HEK293 (cell line): ENCODE measurements at regions not wholly inside any gene's neighbourhood (a gene's known extent, or its start where the extent isn't known, plus 50 kb on each side); places are given as distances from the start of the nearest gene placed in this dataset.

Experiments used
- CTCF ChIA-PET: fragments of 350-600 bp; formaldehyde crosslinking; extraction: SDS; loops from one replicate; lab custom pipeline; 2021; ENCODE audit warnings: antibody characterized with exemption; lab: Yijun Ruan, JAX
- POLR2A ChIA-PET: fragments of 300-600 bp; formaldehyde crosslinking; extraction: SDS; loops from one replicate; lab custom pipeline; 2020; ENCODE audit warnings: antibody characterized with exemption, inconsistent platforms; lab: Yijun Ruan, JAX
- H3K27ac ChIP-seq: fragments of 200-500 bp; sonication (Bioruptor generic); 2 replicates; pipeline ENCODE4 v1.5.1; 2014; ENCODE audit warnings: low read depth, low read length, control low read depth, inconsistent platforms; ENCODE audit errors: extremely low read depth
- H3K36me3 ChIP-seq, 2 experiments: fragments of 200-500 bp in 1 of 2; sonication (Bioruptor generic) in 1 of 2; 1 replicate in 1 of 2; 2 replicates in 1 of 2; pipeline ENCODE4 v1.5.1; 2014 to 2017; ENCODE audit warnings: inconsistent platforms in 2 of 2, low read length in 2 of 2; ENCODE audit not compliant: control insufficient read depth in 2 of 2, insufficient read depth in 1 of 2
- H3K4me1 ChIP-seq: fragments of 200-500 bp; sonication (Bioruptor generic); 2 replicates; pipeline ENCODE4 v1.5.1; 2014; ENCODE audit warnings: mild to moderate bottlenecking, low read length, inconsistent platforms; ENCODE audit not compliant: control insufficient read depth, insufficient read depth
- H3K4me3 ChIP-seq: 2 replicates; pipeline ENCODE4 v1.5.1; 2011; ENCODE audit warnings: low read depth, mild to moderate bottlenecking, control low read depth, low read length, moderate library complexity
- H3K9me3 ChIP-seq: fragments of 200-500 bp; sonication (Bioruptor generic); 2 replicates; pipeline ENCODE4 v1.5.1; 2014; ENCODE audit warnings: low read depth, low read length, inconsistent platforms; ENCODE audit not compliant: control insufficient read depth, insufficient read depth
- BCL11A ChIP-seq: fragments of 450-650 bp; formaldehyde crosslinking; IDR thresholded peaks from 2 replicates; pipeline ENCODE4 v1.5.1; 2016; ENCODE audit warnings: low read depth, missing biosample characterization, missing genetic modification characterization
- ELK4 ChIP-seq: IDR thresholded peaks from 2 replicates; pipeline ENCODE4 v1.6.1; 2011; ENCODE audit warnings: mild to moderate bottlenecking, low read depth, low read length, borderline replicate concordance
- FEZF1 ChIP-seq: fragments of 450-650 bp; formaldehyde crosslinking; IDR thresholded peaks from 2 replicates; pipeline ENCODE4 v1.5.1; 2016; ENCODE audit warnings: missing biosample characterization, missing genetic modification characterization
- GLI2 ChIP-seq: fragments of 450-650 bp; formaldehyde crosslinking; IDR thresholded peaks from 2 replicates; pipeline ENCODE4; 2017; ENCODE audit warnings: missing biosample characterization, missing genetic modification characterization, low read depth, borderline replicate concordance
- GLI4 ChIP-seq: fragments of 450-650 bp; formaldehyde crosslinking; IDR thresholded peaks from 2 replicates; pipeline ENCODE4 v1.5.1; 2016; ENCODE audit warnings: missing biosample characterization, missing genetic modification characterization
- HOXD13 ChIP-seq: sonication (generic); formaldehyde crosslinking; IDR thresholded peaks from 2 replicates; pipeline ENCODE4 v1.8.0; 2022; ENCODE audit warnings: missing genetic modification reagents, borderline replicate concordance
- IKZF3 ChIP-seq: fragments of 450-650 bp; IDR thresholded peaks from 2 replicates; pipeline ENCODE4 v1.5.0; 2018; ENCODE audit warnings: missing biosample characterization, mild to moderate bottlenecking, missing genetic modification characterization, moderate library complexity
- INSM2 ChIP-seq: fragments of 450-650 bp; formaldehyde crosslinking; IDR thresholded peaks from 2 replicates; pipeline ENCODE4 v1.5.1; 2016; ENCODE audit warnings: missing biosample characterization, missing genetic modification characterization
- KLF17 ChIP-seq: fragments of 450-650 bp; formaldehyde crosslinking; IDR thresholded peaks from 2 replicates; pipeline ENCODE4 v1.5.1; 2016; ENCODE audit warnings: missing biosample characterization, missing genetic modification characterization
- OSR2 ChIP-seq: fragments of 450-650 bp; formaldehyde crosslinking; IDR thresholded peaks from 2 replicates; pipeline ENCODE4 v1.5.1; 2016; ENCODE audit warnings: missing biosample characterization, missing genetic modification characterization
- OVOL3 ChIP-seq: fragments of 450-650 bp; formaldehyde crosslinking; IDR thresholded peaks from 2 replicates; pipeline ENCODE4 v1.5.1; 2016; ENCODE audit warnings: missing biosample characterization, missing genetic modification characterization
- PRDM4 ChIP-seq: fragments of 450-650 bp; formaldehyde crosslinking; IDR thresholded peaks from 2 replicates; pipeline ENCODE4 v1.5.1; 2017; ENCODE audit warnings: missing biosample characterization, missing genetic modification characterization
- SCRT1 ChIP-seq: fragments of 450-650 bp; formaldehyde crosslinking; IDR thresholded peaks from 2 replicates; pipeline ENCODE4 v1.5.1; 2016; ENCODE audit warnings: missing biosample characterization, missing genetic modification characterization, borderline replicate concordance
- SETDB1 ChIP-seq: IDR thresholded peaks from one replicate; pipeline ENCODE4 v1.6.1; 2017; ENCODE audit warnings: mild to moderate bottlenecking, low read length, moderate library complexity, mixed read lengths; ENCODE audit not compliant: insufficient read length
- ZBTB1 ChIP-seq: fragments of 450-650 bp; formaldehyde crosslinking; IDR thresholded peaks from 2 replicates; pipeline ENCODE4 v1.5.1; 2016; ENCODE audit warnings: missing biosample characterization, missing genetic modification characterization
- ZBTB17 ChIP-seq: fragments of 450-650 bp; formaldehyde crosslinking; IDR thresholded peaks from 2 replicates; pipeline ENCODE4 v1.5.1; 2016; ENCODE audit warnings: missing biosample characterization, missing genetic modification characterization
- ZBTB6 ChIP-seq: fragments of 450-650 bp; formaldehyde crosslinking; IDR thresholded peaks from 2 replicates; pipeline ENCODE4 v1.5.1; 2017; ENCODE audit warnings: missing biosample characterization, missing genetic modification characterization
- ZEB2 ChIP-seq: fragments of 450-650 bp; formaldehyde crosslinking; IDR thresholded peaks from 2 replicates; pipeline ENCODE4 v1.5.1; 2016; ENCODE audit warnings: missing biosample characterization, missing genetic modification characterization
- ZNF18 ChIP-seq: fragments of 450-650 bp; formaldehyde crosslinking; IDR thresholded peaks from 2 replicates; pipeline ENCODE4 v1.5.1; 2016; ENCODE audit warnings: missing biosample characterization, missing genetic modification characterization
- ZNF366 ChIP-seq: fragments of 450-650 bp; formaldehyde crosslinking; conservative IDR thresholded peaks from 2 replicates; pipeline ENCODE4 v1.5.1; 2016; ENCODE audit warnings: missing biosample characterization, missing genetic modification characterization
- ZNF561 ChIP-seq: fragments of 450-650 bp; IDR thresholded peaks from 2 replicates; pipeline ENCODE4 v1.5.1; 2018; ENCODE audit warnings: missing biosample characterization, missing genetic modification characterization, borderline replicate concordance
- ZNF600 ChIP-seq: fragments of 450-650 bp; formaldehyde crosslinking; IDR thresholded peaks from 2 replicates; pipeline ENCODE4 v1.5.1; 2016; ENCODE audit warnings: missing biosample characterization, missing genetic modification characterization
- ZNF629 ChIP-seq: fragments of 450-650 bp; formaldehyde crosslinking; IDR thresholded peaks from 2 replicates; pipeline ENCODE4 v1.5.1; 2017; ENCODE audit warnings: missing biosample characterization, missing genetic modification characterization
- ZNF791 ChIP-seq: fragments of 450-650 bp; formaldehyde crosslinking; IDR thresholded peaks from 2 replicates; pipeline ENCODE4 v1.5.1; 2016; ENCODE audit warnings: missing biosample characterization, missing genetic modification characterization
- ZNF843 ChIP-seq: fragments of 450-650 bp; formaldehyde crosslinking; IDR thresholded peaks from 2 replicates; pipeline ENCODE4 v1.5.1; 2016; ENCODE audit warnings: missing biosample characterization, missing genetic modification characterization
- ZSCAN23 ChIP-seq: fragments of 450-650 bp; formaldehyde crosslinking; IDR thresholded peaks from 2 replicates; pipeline ENCODE4 v1.5.1; 2016; ENCODE audit warnings: missing biosample characterization, missing genetic modification characterization
- ZSCAN30 ChIP-seq: fragments of 450-650 bp; IDR thresholded peaks from 2 replicates; pipeline ENCODE4 v1.5.1; 2018; ENCODE audit warnings: missing biosample characterization, mild to moderate bottlenecking, missing genetic modification characterization, moderate library complexity
- ZXDB ChIP-seq: fragments of 450-650 bp; formaldehyde crosslinking; IDR thresholded peaks from 2 replicates; pipeline ENCODE4 v1.5.1; 2016; ENCODE audit warnings: missing biosample characterization, missing genetic modification characterization

- Histone ChIP-seq H3K4me1 (peaks cover 13% of the 10 kb centered on the region), H3K27ac (0 out of 2 replicates have a peak overlapping the region, but pooled peaks have one; percentile 4), H3K36me3 (no peaks in the 10 kb centered on the region), H3K9me3 (no peaks in the 10 kb centered on the region), H3K4me3 (no peak overlapping the region)
- ChIA-PET CTCF (no interaction called here), POLR2A (interaction anchor here (1.0 kb wide), 1 partner anchor 50 kb away, joined by 6 read pairs; no protein-coding TSS in a partner anchor)
- TF ChIP-seq OVOL3 (tag by site-specific recombination) (peak; percentile 68), ZNF629 (tag by site-specific recombination) (peak; percentile 75), ZEB2 (tag by site-specific recombination) (peak; percentile 43; the same call in 1 of the 2 replicates), KLF17 (no peak), SETDB1 (no peak), ZNF561 (tag by site-specific recombination) (0 out of 2 replicates have a peak, but pooled peaks have one; percentile 25), ZNF843 (tag by site-specific recombination) (peak; percentile 92), SCRT1 (tag by site-specific recombination) (0 out of 2 replicates have a peak, but pooled peaks have one; percentile 63), ZBTB6 (tag by site-specific recombination) (no peak), IKZF3 (tag by site-specific recombination) (peak; percentile 59; the same call in 1 of the 2 replicates), OSR2 (peak; percentile 93), ZXDB (tag by site-specific recombination) (peak; percentile 49; the same call in 1 of the 2 replicates), GLI2 (tag by site-specific recombination) (peak; percentile 87), ELK4 (no peak), GLI4 (tag by site-specific recombination) (no peak), ZNF366 (tag by site-specific recombination) (peak; percentile 46; the same call in 1 of the 2 replicates), FEZF1 (tag by site-specific recombination) (peak; percentile 76), BCL11A (tag by site-specific recombination) (0 out of 2 replicates have a peak, but pooled peaks have one; percentile 25), INSM2 (tag by site-specific recombination) (peak; percentile 74), ZBTB1 (tag by site-specific recombination) (0 out of 2 replicates have a peak, but pooled peaks have one; percentile 51), ZSCAN23 (0 out of 2 replicates have a peak, but pooled peaks have one; percentile 28), HOXD13 (CRISPR knock-in tag) (0 out of 2 replicates have a peak, but pooled peaks have one; percentile 51), PRDM4 (tag by site-specific recombination) (0 out of 2 replicates have a peak, but pooled peaks have one; percentile 31), ZBTB17 (tag by site-specific recombination) (no peak), ZNF600 (tag by site-specific recombination) (no peak), ZNF791 (tag by site-specific recombination) (no peak), ZSCAN30 (tag by site-specific recombination) (peak; percentile 67; the same call in 1 of the 2 replicates), ZNF18 (tag by site-specific recombination) (peak; percentile 46; the same call in 1 of the 2 replicates)
Measured at GRCh38 chr14:71372411-71372838, 465.2 kb downstream of the PCNX1 start.
